ENCODE measurements at regions not wholly inside any gene's neighbourhood (a gene's known extent, or its start where the extent isn't known, plus 50 kb on each side); places are given as distances from the start of the nearest gene placed in this dataset.

DNA sequence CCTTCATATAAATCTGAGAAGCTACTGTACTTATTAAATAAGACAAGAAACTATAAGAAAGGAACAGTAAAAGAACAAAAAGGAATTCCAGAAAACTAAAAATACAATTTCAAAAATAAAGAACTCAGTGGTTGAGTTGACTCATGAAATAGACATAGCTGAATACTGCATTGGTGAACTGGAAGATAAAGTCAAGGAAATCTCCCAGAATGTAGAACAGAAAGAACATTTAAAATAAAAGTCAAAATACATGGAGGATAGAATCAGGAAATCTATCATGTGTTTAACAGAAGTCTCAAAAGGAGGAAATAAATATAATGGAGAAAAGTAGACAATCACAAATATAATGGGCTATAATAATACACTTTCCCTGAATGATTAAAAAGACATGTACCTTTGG is 136.4 kb upstream of the PMFBP1 start:
- Histone ChIP-seq H3K36me3 (no peaks in the 10 kb centered on the region), H3K27me3 (no peaks in the 10 kb centered on the region), H3K27ac (no peak overlapping the region), H3K9me3 (peaks cover 0 to 20% (median 0%) of the 10 kb centered on the region in 3 donors), H3K4me3 (no peak overlapping the region), H3K4me1 (no peaks in the 10 kb centered on the region)
- TF ChIP-seq POLR2AphosphoS5 (IDR thresholded peaks at IDR 0.05) (no peak), EP300 (IDR thresholded peaks at IDR 0.05) (no peak), POLR2A (IDR thresholded peaks at IDR 0.05) (no peak)
- TF ChIP-seq, protein P1, sequence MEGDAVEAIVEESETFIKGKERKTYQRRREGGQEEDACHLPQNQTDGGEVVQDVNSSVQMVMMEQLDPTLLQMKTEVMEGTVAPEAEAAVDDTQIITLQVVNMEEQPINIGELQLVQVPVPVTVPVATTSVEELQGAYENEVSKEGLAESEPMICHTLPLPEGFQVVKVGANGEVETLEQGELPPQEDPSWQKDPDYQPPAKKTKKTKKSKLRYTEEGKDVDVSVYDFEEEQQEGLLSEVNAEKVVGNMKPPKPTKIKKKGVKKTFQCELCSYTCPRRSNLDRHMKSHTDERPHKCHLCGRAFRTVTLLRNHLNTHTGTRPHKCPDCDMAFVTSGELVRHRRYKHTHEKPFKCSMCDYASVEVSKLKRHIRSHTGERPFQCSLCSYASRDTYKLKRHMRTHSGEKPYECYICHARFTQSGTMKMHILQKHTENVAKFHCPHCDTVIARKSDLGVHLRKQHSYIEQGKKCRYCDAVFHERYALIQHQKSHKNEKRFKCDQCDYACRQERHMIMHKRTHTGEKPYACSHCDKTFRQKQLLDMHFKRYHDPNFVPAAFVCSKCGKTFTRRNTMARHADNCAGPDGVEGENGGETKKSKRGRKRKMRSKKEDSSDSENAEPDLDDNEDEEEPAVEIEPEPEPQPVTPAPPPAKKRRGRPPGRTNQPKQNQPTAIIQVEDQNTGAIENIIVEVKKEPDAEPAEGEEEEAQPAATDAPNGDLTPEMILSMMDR (IDR thresholded peaks at IDR 0.05), result no peak
- no peak for ATAC-seq

DNA sequence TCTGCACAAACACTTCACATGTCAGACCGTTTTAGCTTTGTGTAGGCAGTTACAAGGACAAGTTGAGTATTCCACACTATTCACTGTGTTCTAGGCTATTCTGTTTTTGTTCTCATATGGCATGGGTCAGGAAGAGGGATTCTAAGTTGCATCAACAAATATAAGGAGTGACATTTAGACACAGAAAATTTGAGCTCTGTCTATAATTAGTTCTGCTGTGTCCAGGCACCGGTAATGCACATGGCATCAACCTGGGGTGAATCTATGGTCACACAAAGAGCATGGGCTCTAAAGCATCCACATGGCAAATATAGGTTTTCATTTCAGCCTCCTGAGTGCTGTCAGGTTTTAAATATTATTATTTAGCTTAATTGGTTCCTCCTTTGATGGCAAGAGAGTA is 130.4 kb upstream of the PMFBP1 start:
- H3K36me3 ChIP-seq, result no peaks in the 10 kb centered on the region
- no peak overlapping the region for H3K27ac ChIP-seq
- peaks cover 3% of the 10 kb centered on the region for H3K27me3 ChIP-seq
- no peak for TF ChIP-seq POLR2AphosphoS5 (IDR thresholded peaks at IDR 0.05)
- TF ChIP-seq POLR2A (IDR thresholded peaks at IDR 0.05), result no peak
- no peak for TF ChIP-seq EP300 (IDR thresholded peaks at IDR 0.05)
- TF ChIP-seq, protein P1 (IDR thresholded peaks at IDR 0.05), result no peak
- H3K4me1 ChIP-seq, result no peaks in the 10 kb centered on the region
- H3K4me3 ChIP-seq, result no peak overlapping the region
- ATAC-seq, result no peak
- no peaks in the 10 kb centered on the region for H3K9me3 ChIP-seq
- WGBS, 2 donors (ENCODE audit: low coverage in 1 of 2), result 41 to 52% methylated on average over 2 of the region's 2 CpGs

DNA sequence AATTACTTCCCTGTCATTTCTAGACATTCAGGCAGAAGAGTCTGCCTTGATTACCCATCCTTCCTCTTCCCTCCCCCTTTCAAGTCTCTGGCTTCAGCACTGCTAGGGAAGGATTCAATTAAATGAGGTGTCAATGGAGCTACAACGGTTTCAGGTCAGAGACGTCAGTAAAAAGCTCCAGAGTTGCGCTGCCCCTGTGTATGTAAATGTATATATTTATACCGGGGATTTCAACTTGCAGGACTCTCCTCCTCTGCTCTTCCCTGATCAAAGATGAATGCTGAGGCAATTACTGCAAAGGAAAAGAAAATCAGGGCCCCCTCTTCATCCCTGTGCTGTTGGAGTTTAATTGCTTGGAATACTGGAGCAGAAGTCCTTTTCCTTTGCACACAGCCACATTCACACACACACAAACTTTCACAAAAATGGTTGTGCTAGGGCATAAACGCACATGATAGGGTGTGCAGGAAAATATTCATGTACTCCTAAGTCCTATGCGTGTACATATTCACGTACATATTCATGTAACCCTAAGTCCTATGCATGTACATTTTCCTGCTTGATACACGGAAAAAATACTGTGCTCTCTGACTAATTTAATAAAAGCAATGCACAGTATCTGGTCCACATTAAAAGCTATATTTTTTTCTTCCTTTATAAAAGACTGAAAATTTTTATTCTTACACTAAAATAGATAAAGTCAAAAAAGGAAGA is 129.7 kb upstream of the PMFBP1 start:
- H3K36me3 ChIP-seq, result no peaks in the 10 kb centered on the region
- H3K4me1 ChIP-seq, result no peaks in the 10 kb centered on the region
- no peaks in the 10 kb centered on the region for H3K9me3 ChIP-seq
- peaks cover 3% of the 10 kb centered on the region for H3K27me3 ChIP-seq
- WGBS, 2 donors (ENCODE audit: low coverage in 1 of 2), result 48 to 58% methylated on average over 8 of the region's 8 CpGs
- no peak overlapping the region for H3K27ac ChIP-seq
- ATAC-seq, result no peak
- no peak overlapping the region for H3K4me3 ChIP-seq
- TF ChIP-seq POLR2A (IDR thresholded peaks at IDR 0.05) (no peak), EP300 (IDR thresholded peaks at IDR 0.05) (no peak), POLR2AphosphoS5 (IDR thresholded peaks at IDR 0.05) (no peak)
- TF ChIP-seq, protein P1 (IDR thresholded peaks at IDR 0.05), result no peak

DNA sequence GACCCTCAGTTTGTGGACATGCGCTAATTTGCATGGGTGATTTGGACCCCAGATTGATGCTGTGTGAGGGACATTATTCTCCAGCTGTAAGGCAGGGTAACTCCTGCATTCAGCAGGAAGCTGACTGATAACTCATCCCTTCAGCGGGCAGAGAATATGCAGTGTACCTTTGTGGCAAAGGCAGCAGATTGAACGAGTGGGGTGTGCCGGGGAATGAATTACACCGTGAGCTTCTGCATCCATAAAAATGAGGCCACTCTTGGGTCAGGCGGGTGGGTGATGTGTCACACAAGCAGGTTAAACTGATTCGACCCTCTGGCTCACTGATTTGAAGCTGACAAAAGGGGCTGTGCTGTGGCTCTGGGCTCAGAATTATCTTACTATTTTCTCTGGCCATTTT is 128.9 kb upstream of the PMFBP1 start:
- no peak overlapping the region for H3K4me3 ChIP-seq
- H3K36me3 ChIP-seq, result no peaks in the 10 kb centered on the region
- no peaks in the 10 kb centered on the region for H3K9me3 ChIP-seq
- no peaks in the 10 kb centered on the region for H3K4me1 ChIP-seq
- no peak for ATAC-seq
- no peak overlapping the region for H3K27ac ChIP-seq
- TF ChIP-seq POLR2AphosphoS5 (IDR thresholded peaks at IDR 0.05) (no peak), EP300 (IDR thresholded peaks at IDR 0.05) (no peak), POLR2A (IDR thresholded peaks at IDR 0.05) (no peak)
- TF ChIP-seq, protein P1 (IDR thresholded peaks at IDR 0.05), result no peak
- peaks cover 3% of the 10 kb centered on the region for H3K27me3 ChIP-seq
- 60 to 79% methylated on average over 7 of the region's 7 CpGs for WGBS, 2 donors (ENCODE audit: low coverage in 1 of 2)

DNA sequence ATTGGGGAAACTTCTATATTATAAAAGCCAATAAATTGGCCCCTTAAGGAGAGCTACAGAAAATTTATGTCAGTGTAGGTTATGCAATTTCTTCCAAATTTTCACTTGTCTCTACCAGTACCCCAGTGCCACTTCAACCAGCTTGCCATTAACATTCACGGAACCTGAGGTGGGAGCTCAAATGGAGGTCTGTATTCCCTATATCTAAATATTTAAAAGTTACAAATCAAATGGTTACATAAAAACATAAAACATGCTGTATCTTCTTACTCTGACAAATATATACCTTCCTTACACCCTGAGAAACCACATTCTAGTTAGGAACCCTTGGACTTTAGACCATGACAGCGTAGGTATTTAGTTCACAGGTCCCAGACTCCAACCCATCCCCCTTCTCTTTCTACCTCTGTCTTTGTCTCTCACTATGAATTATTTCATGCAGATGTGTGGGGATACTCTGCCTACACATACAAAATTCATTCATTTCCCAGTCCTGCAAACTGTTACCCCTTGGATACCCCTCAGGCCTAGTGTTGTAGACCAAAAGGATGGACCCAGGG is 127.8 kb upstream of the PMFBP1 start:
- peaks cover 3% of the 10 kb centered on the region for H3K27me3 ChIP-seq
- no peaks in the 10 kb centered on the region for H3K36me3 ChIP-seq
- no peak overlapping the region for H3K4me3 ChIP-seq
- TF ChIP-seq, protein P1 (IDR thresholded peaks at IDR 0.05), result no peak
- TF ChIP-seq EP300 (IDR thresholded peaks at IDR 0.05) (no peak), POLR2AphosphoS5 (IDR thresholded peaks at IDR 0.05) (no peak), POLR2A (IDR thresholded peaks at IDR 0.05) (no peak)
- no peaks in the 10 kb centered on the region for H3K4me1 ChIP-seq
- 92 to 93% methylated on average over 2 of the region's 2 CpGs for WGBS, 2 donors (ENCODE audit: low coverage in 1 of 2)
- ATAC-seq, result no peak
- H3K27ac ChIP-seq, result no peak overlapping the region
- H3K9me3 ChIP-seq, result no peaks in the 10 kb centered on the region
